ENCODE measurements at regions not wholly inside any gene's neighbourhood (a gene's known extent, or its start where the extent isn't known, plus 50 kb on each side); places are given as distances from the start of the nearest gene placed in this dataset.

DNA sequence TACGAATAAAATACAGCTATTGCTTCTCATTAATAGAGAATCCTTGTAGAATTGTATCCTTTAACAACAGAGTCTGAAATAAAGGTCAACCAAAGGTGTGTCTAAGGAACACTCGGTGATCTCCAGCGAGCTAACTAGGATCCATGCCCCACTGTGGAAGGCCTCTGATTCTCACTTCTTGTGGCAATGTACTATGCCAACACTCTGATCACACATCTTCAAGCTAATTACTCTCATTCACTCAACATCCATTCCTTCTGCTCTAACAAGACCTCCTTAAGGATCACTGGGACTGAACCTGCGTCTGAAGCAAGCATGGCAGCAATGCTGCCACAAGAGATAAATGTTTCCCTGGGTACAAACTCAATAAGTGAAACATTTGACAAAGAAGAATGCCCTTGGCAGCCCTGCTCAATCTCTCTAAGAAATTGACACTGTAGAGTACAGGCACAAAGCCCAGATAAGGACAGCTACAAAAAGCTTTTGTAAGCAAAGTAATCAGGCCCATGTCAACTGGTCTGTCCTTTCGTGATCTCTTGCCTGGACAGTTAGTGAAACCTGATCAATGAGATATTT lies 74.6 kb upstream of the PARD3B start:
- CTCF ChIA-PET, result interaction anchor here (0.7 kb wide), 1 partner anchor 204 kb away, joined by 3 read pairs; no protein-coding TSS in a partner anchor

DNA sequence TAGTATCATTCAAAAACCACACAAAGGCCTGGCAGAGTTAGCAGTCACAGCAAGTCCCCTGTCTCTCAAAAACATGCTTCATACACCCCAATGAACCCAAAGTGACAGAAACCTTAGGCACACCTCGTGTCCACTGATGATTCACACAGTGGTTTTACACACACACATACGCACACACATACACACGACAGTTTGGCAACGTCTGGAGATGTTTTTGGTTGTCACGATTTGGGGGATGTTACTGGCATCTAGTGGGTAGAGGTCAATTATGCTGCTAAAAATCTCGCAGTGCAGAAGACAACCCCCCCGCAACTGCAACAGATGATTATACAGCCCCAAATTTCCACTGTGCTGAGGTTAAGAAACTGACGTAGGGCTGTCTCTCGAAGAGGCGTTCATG lies 72.9 kb upstream of the PARD3B start:
- no peak overlapping the region for H3K4me3 ChIP-seq (ENCODE audit: low read depth, low read length)
- no peak for TF ChIP-seq ZNF830 (tag by site-specific recombination; IDR thresholded peaks at IDR 0.05; ENCODE audit: low read depth)
- TF ChIP-seq ZIC2 (tag by site-specific recombination; IDR thresholded peaks at IDR 0.05), result no peak
- no peak for TF ChIP-seq GLI2 (tag by site-specific recombination; IDR thresholded peaks at IDR 0.05; ENCODE audit: borderline replicate concordance, low read depth)
- no peak for TF ChIP-seq ZNF214 (tag by site-specific recombination; IDR thresholded peaks at IDR 0.05; ENCODE audit: borderline replicate concordance)
- TF ChIP-seq, protein P1, sequence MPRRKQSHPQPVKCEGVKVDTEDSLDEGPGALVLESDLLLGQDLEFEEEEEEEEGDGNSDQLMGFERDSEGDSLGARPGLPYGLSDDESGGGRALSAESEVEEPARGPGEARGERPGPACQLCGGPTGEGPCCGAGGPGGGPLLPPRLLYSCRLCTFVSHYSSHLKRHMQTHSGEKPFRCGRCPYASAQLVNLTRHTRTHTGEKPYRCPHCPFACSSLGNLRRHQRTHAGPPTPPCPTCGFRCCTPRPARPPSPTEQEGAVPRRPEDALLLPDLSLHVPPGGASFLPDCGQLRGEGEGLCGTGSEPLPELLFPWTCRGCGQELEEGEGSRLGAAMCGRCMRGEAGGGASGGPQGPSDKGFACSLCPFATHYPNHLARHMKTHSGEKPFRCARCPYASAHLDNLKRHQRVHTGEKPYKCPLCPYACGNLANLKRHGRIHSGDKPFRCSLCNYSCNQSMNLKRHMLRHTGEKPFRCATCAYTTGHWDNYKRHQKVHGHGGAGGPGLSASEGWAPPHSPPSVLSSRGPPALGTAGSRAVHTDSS (tag by site-specific recombination; IDR thresholded peaks at IDR 0.05), result no peak
- TF ChIP-seq BCL11A (tag by site-specific recombination; IDR thresholded peaks at IDR 0.05; ENCODE audit: low read depth), result no peak
- no peak for TF ChIP-seq IKZF3 (tag by site-specific recombination; IDR thresholded peaks at IDR 0.05)
- no peak for TF ChIP-seq SCRT2 (tag by site-specific recombination; IDR thresholded peaks at IDR 0.05)
- TF ChIP-seq, protein P2, sequence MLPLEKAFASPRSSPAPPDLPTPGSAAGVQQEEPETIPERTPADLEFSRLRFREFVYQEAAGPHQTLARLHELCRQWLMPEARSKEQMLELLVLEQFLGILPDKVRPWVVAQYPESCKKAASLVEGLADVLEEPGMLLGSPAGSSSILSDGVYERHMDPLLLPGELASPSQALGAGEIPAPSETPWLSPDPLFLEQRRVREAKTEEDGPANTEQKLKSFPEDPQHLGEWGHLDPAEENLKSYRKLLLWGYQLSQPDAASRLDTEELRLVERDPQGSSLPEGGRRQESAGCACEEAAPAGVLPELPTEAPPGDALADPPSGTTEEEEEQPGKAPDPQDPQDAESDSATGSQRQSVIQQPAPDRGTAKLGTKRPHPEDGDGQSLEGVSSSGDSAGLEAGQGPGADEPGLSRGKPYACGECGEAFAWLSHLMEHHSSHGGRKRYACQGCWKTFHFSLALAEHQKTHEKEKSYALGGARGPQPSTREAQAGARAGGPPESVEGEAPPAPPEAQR (tag by site-specific recombination; IDR thresholded peaks at IDR 0.05), result no peak
- no peak for TF ChIP-seq ZNF548 (tag by site-specific recombination; IDR thresholded peaks at IDR 0.05)
- TF ChIP-seq, protein P3, sequence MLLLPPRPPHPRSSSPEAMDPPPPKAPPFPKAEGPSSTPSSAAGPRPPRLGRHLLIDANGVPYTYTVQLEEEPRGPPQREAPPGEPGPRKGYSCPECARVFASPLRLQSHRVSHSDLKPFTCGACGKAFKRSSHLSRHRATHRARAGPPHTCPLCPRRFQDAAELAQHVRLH (tag by site-specific recombination; IDR thresholded peaks at IDR 0.05), result no peak
- TF ChIP-seq ZFHX2 (tag by site-specific recombination; conservative IDR thresholded peaks at IDR 0.05), result no peak
- no peak for TF ChIP-seq ZNF624 (tag by site-specific recombination; IDR thresholded peaks at IDR 0.05)
- TF ChIP-seq, protein P4, sequence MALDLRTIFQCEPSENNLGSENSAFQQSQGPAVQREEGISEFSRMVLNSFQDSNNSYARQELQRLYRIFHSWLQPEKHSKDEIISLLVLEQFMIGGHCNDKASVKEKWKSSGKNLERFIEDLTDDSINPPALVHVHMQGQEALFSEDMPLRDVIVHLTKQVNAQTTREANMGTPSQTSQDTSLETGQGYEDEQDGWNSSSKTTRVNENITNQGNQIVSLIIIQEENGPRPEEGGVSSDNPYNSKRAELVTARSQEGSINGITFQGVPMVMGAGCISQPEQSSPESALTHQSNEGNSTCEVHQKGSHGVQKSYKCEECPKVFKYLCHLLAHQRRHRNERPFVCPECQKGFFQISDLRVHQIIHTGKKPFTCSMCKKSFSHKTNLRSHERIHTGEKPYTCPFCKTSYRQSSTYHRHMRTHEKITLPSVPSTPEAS (tag by site-specific recombination; IDR thresholded peaks at IDR 0.05), result no peak
- TF ChIP-seq ZNF140 (tag by site-specific recombination; IDR thresholded peaks at IDR 0.05), result no peak
- no peak for TF ChIP-seq ZNF555 (tag by site-specific recombination; conservative IDR thresholded peaks at IDR 0.05)
- H3K4me1 ChIP-seq (ENCODE audit: control insufficient read depth, insufficient read depth, low read length), result no peaks in the 10 kb centered on the region
- ChIA-PET CTCF (no interaction called here), POLR2A (no interaction called here)
- H3K36me3 ChIP-seq (ENCODE audit: control insufficient read depth in 2 of 2, insufficient read depth in 1 of 2, low read length in 2 of 2), result no peaks in the 10 kb centered on the region
- H3K9me3 ChIP-seq (ENCODE audit: control insufficient read depth, insufficient read depth, low read depth, low read length), result no peaks in the 10 kb centered on the region
- H3K27ac ChIP-seq (ENCODE audit: extremely low read depth, low read depth, low read length), result no peak overlapping the region

More for the DNA sequence above, 74.6 kb upstream of the PARD3B start:
- no peaks in the 10 kb centered on the region for H3K4me1 ChIP-seq (ENCODE audit: control insufficient read depth, insufficient read depth, low read length)
- H3K9me3 ChIP-seq (ENCODE audit: control insufficient read depth, insufficient read depth, low read depth, low read length), result no peaks in the 10 kb centered on the region
- POLR2A ChIA-PET, result no interaction called here
- H3K4me3 ChIP-seq (ENCODE audit: low read depth, low read length), result no peak overlapping the region
- TF ChIP-seq ZNF157 (tag by site-specific recombination; IDR thresholded peaks at IDR 0.05) (no peak), KLF10 (tag by site-specific recombination; IDR thresholded peaks at IDR 0.05) (no peak), ZNF239 (tag by site-specific recombination; IDR thresholded peaks at IDR 0.05) (no peak), ZBTB48 (tag by site-specific recombination; IDR thresholded peaks at IDR 0.05) (no peak), GLIS1 (tag by site-specific recombination; IDR thresholded peaks at IDR 0.05) (no peak), SP7 (tag by site-specific recombination; IDR thresholded peaks at IDR 0.05) (no peak), ZNF121 (tag by site-specific recombination; IDR thresholded peaks at IDR 0.05) (no peak), KLF8 (tag by site-specific recombination; IDR thresholded peaks at IDR 0.05) (no peak), ZNF585B (tag by site-specific recombination; IDR thresholded peaks at IDR 0.05) (no peak)
- TF ChIP-seq, protein P2 (tag by site-specific recombination; IDR thresholded peaks at IDR 0.05), result no peak
- TF ChIP-seq, protein P5, sequence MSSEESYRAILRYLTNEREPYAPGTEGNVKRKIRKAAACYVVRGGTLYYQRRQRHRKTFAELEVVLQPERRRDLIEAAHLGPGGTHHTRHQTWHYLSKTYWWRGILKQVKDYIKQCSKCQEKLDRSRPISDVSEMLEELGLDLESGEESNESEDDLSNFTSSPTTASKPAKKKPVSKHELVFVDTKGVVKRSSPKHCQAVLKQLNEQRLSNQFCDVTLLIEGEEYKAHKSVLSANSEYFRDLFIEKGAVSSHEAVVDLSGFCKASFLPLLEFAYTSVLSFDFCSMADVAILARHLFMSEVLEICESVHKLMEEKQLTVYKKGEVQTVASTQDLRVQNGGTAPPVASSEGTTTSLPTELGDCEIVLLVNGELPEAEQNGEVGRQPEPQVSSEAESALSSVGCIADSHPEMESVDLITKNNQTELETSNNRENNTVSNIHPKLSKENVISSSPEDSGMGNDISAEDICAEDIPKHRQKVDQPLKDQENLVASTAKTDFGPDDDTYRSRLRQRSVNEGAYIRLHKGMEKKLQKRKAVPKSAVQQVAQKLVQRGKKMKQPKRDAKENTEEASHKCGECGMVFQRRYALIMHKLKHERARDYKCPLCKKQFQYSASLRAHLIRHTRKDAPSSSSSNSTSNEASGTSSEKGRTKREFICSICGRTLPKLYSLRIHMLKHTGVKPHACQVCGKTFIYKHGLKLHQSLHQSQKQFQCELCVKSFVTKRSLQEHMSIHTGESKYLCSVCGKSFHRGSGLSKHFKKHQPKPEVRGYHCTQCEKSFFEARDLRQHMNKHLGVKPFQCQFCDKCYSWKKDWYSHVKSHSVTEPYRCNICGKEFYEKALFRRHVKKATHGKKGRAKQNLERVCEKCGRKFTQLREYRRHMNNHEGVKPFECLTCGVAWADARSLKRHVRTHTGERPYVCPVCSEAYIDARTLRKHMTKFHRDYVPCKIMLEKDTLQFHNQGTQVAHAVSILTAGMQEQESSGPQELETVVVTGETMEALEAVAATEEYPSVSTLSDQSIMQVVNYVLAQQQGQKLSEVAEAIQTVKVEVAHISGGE (tag by site-specific recombination; conservative IDR thresholded peaks at IDR 0.05; ENCODE audit: low read depth), result no peak
- TF ChIP-seq, protein P6, sequence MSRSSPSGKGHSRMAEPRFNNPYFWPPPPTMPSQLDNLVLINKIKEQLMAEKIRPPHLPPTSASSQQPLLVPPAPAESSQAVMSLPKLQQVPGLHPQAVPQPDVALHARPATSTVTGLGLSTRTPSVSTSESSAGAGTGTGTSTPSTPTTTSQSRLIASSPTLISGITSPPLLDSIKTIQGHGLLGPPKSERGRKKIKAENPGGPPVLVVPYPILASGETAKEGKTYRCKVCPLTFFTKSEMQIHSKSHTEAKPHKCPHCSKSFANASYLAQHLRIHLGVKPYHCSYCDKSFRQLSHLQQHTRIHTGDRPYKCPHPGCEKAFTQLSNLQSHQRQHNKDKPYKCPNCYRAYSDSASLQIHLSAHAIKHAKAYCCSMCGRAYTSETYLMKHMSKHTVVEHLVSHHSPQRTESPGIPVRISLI (tag by site-specific recombination; IDR thresholded peaks at IDR 0.05), result no peak
- H3K36me3 ChIP-seq (ENCODE audit: control insufficient read depth in 2 of 2, insufficient read depth in 1 of 2, low read length in 2 of 2), result no peaks in the 10 kb centered on the region
- no peak overlapping the region for H3K27ac ChIP-seq (ENCODE audit: extremely low read depth, low read depth, low read length)

Data from HEK293 (cell line).